ENCODE measurements at regions not wholly inside any gene's neighbourhood (a gene's known extent, or its start where the extent isn't known, plus 50 kb on each side); places are given as distances from the start of the nearest gene placed in this dataset.

GRCh38 chr6:87887266-87887665 lies 160.4 kb upstream of the SPACA1 start:
- TF ChIP-seq SP1 (IDR thresholded peaks at IDR 0.05) (no peak), SUZ12 (IDR thresholded peaks at IDR 0.05) (no peak), TARDBP (IDR thresholded peaks at IDR 0.05) (no peak), BHLHE40 (IDR thresholded peaks at IDR 0.05; ENCODE audit: borderline replicate concordance) (no peak), HDGF (IDR thresholded peaks at IDR 0.05; ENCODE audit: borderline replicate concordance) (no peak), FOXM1 (IDR thresholded peaks at IDR 0.05; ENCODE audit: borderline replicate concordance) (no peak), PKNOX1 (IDR thresholded peaks at IDR 0.05) (no peak)

All from HEK293T (cell line).